GM19395 (cell line): ENCODE measurements at regions not wholly inside any gene's neighbourhood (a gene's known extent, or its start where the extent isn't known, plus 50 kb on each side); places are given as distances from the start of the nearest gene placed in this dataset.

ENCODE experiments used
- ATAC-seq: cut with Tn5 transposase; IDR thresholded peaks from one replicate; pipeline ENCODE4 v1.9.1; 2021; ENCODE audit warnings: mild to moderate bottlenecking, moderate library complexity; ENCODE audit not compliant: unreplicated experiment

DNA sequence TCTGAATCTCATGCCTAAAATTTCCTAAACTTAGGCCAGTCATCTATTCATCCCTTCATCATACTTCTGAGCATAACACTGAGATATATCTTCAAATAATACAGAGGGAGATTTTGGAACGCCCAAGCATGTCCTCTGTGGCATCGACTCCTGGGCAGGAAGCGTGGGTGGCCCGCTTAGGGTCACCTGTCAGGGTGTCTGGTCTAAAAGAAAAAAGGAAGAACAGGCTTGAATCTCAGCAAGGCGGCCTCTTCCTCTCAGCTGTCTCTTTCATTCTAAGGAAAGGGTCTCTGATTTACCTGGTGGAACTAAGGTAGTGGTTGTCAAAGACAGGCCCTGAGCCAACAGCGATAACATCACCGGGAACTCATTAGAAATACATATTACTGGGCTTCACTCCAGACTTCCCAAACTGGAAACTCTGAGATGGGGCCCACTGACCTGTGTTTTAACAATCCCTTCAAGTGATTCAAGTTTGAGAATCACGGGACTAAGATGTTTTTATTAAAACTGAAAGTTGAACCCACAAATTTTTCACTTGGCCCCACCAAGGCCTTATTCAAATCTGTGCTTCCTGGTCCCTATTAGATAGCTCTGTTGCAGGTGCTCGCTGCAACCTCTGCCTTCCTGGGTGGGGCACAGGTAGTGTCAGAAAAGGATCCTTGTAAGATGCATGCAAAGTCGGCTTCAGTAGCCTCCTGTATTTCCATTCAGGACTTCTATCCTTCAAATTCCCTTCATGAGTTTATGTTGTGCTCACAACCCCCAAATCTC lies 162.3 kb upstream of the CCDC68 start:
- peak; percentile 62 for ATAC-seq

GRCh38 chr18:55120896-55121295 lies 161.6 kb upstream of the CCDC68 start:
- ATAC-seq: no peak

DNA sequence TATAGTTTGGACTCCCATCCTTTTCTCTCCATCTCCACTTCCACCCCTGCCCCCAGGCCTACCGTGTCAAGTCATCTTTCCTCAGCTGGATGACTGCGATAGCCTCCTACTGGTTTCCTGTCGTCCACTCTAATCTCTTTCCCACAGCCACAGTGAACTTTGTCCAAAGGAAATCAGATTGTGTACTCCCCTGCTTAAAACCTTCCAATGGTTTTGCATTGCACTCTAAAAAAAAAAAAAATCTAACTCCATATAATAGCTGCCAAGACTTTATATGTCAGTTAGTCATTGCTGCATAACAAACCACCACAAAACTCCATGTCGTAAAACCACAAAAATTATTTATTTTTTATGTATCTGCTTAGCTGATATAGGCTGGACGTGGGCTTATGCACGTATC lies 160.2 kb upstream of the CCDC68 start:
- ATAC-seq: no peak

DNA sequence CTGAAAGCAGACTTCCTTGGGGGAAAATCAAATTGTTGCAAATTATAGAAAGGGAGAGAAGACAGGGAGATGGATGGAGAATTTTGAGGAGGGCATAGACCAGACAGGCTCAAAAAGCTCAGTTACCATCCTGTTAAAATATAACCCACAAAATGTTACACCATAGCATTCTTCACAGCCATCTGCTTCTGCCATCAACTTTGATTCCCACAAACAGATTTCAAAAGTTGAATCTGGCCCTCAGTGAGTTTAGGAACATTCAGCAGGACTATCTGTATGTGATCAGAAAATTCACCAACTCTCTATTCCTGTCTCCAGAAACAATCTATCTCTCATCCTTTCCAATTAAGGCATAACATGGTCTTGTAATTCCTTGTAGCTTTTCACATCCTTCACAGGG lies 159.8 kb upstream of the CCDC68 start:
- no peak for ATAC-seq

DNA sequence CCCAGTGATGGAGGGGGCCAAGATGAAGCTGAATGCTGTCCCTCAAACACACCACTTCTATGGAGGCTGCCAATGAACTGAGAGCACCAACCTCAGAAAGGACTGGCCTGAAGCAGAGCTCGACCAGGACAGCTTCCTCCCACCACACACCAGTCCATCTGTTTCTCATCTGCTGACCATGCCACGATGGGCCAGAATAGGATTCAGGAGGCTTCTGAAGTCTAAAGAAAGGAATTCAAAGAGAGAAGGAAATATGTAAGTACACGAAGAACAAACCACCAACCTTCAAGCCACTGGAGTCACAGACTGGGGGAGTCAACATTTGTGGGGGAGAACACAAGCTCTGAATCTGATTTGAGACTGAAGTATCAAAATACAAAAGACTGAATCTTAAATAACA lies 157.6 kb upstream of the CCDC68 start:
- ATAC-seq: no peak

- no peak for ATAC-seq
Measured at GRCh38 chr18:55115606-55116005, 156.3 kb upstream of the CCDC68 start.

GRCh38 chr18:55114876-55115275 lies 155.6 kb upstream of the CCDC68 start:
- ATAC-seq: no peak

- ATAC-seq: no peak
Measured at GRCh38 chr18:55113800-55114199, 154.5 kb upstream of the CCDC68 start.

- no peak for ATAC-seq
Measured at GRCh38 chr18:55111271-55111670, 152.0 kb upstream of the CCDC68 start.

GRCh38 chr18:55110436-55110835 lies 151.2 kb upstream of the CCDC68 start:
- ATAC-seq: no peak

DNA sequence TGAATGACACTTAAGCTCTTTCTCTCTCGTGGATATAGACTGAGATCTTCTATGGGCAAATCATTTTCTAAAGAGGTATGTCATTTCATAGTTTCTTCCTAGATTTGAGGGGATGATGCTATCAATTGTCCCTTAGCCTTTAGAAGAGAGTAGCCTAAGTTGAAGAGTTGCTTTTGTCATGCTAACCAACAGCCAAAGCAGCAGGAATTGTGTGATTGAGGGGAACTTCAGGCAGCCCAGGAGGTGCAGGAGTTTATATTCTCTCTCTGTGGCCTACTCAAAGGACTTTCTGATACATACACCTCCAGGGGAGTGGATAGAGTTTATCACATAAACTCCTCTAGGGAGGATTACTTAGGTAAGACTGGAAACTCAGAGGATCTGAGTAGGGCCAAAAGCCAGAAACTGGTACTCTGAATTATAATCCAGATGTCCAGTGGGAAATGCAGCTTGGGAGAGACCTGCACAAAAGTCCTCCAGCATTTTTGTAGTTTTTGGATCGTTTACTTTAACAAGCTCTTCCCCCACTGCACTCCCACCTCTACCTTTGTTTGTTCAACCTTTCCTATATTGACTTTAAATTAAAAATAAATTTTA lies 150.7 kb upstream of the CCDC68 start:
- ATAC-seq: no peak

DNA sequence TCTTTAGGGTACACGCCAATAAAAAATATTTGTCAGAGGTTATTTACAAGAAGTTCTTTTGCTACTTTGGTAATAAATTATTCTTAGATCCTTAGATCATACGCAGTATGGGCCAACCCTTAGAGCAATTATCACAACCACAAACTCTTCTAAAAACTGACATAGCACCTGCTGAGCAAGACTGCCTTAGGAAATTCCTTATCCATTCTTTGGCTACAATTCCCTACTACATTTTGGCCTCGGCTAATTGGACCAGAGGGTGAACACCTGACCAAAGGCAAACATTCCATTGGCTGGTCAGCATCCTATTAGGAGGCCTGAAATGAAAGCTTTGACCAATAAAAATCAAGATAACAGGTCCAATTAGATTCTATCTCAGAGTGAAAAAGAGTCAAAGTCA lies 147.6 kb upstream of the CCDC68 start:
- ATAC-seq: no peak

- no peak for ATAC-seq
Measured at GRCh38 chr18:55106466-55106865, 147.2 kb upstream of the CCDC68 start.

GRCh38 chr18:55105873-55106272 lies 146.6 kb upstream of the CCDC68 start:
- ATAC-seq: no peak

GRCh38 chr18:55102958-55103456 lies 143.7 kb upstream of the CCDC68 start:
- ATAC-seq: no peak

DNA sequence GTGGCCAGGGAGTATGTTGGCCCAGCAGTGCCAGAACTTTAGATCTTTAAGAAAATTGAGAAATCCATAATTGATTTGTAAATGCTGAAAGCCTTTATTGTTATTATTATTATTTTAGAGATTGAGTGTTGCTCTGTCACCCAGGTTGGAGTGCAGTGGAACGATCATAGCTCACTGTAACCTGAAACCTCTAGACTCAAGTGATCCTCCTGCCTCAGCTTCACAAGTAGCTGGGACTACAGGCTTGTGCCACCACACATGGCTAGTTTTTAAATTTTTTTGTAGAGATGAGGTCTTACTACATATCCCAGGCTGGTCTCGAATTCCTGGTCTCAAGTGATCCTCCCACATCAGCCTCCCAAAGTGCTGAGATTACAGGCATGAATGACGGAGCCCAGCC lies 143.2 kb upstream of the CCDC68 start:
- no peak for ATAC-seq

DNA sequence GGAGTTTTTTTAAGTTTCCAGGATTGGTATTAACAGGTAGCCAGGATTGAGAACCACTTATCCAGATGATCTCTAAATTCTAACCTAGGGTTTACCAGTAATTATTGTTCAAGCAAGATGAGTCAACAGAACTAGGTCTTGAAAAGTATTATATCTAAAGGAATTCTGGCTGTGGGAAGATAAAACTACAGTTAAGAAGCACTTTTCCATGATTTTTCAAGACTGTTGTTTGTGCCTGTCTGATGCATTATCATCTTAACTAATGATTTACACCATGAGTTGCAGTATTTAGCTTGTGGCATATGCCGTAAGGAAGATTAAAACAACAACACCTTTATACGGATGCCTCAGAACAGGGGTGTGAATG lies 142.2 kb upstream of the CCDC68 start:
- no peak for ATAC-seq

- ATAC-seq: no peak
Measured at GRCh38 chr18:55100817-55101457, 141.7 kb upstream of the CCDC68 start.

DNA sequence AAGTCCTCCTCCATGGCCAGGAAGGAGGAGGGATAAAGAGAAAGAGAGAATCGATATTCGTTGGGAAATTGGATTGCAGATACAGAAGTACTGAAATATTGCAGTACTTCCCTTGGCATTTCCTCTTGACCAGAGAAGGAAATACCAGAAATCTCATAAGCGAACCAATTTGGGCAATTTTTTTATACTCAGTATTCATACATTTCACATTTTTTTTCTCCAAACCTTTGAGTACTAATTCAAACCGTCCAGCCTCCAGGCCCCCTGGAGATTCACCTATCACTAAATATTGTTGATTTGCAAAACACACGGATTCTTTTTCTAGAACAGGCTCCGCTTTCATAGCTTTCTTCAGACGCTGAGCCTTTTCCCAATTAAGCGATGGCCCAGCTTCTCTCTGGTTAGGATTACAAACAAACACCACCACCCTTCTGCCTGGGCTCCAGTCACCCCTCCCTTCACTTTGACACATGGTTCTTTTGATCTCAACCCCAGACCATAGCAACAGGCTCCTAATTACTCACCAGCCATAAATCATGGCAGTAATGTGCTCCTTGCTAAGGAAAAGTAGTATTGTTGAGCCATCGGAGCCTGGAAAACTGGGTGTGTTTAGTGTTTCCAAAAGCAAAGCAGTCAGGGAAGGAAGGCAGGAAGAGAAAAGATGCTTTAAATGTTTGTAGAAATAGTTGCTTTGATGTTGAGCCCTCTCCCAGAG lies 138.4 kb upstream of the CCDC68 start:
- ATAC-seq: no peak

- peak; percentile 70 for ATAC-seq
Measured at GRCh38 chr18:55096263-55096951, 137.1 kb upstream of the CCDC68 start.

DNA sequence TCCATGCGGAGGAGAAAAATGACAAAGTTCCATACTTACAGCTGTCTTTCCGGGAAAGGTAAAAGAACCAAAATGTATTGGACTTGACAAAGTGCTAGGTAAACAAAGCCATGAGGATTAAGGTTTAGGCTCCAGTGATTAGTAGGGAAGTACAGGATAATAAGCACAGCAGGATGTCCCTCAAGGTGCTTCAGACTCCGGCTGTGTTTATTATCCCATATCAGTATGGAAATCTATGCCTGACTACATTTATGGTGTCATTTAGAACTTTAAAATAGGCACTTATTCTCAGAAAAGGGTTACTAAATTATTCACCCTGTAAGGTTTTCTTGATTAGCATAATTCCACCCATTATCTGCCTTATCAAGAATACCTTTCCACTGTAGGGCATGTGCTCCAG lies 136.3 kb upstream of the CCDC68 start:
- no peak for ATAC-seq
